HEK293 (cell line): ENCODE measurements at regions not wholly inside any gene's neighbourhood (a gene's known extent, or its start where the extent isn't known, plus 50 kb on each side); places are given as distances from the start of the nearest gene placed in this dataset.

Experiments used
- SP2 ChIP-seq: fragments of 450-650 bp; formaldehyde crosslinking; IDR thresholded peaks from 2 replicates; pipeline ENCODE4 v1.5.1; 2016; ENCODE audit warnings: missing biosample characterization, missing genetic modification characterization
- ZNF174 ChIP-seq: fragments of 450-650 bp; formaldehyde crosslinking; IDR thresholded peaks from 2 replicates; pipeline ENCODE4 v1.5.0; 2017; ENCODE audit warnings: missing biosample characterization, mild to moderate bottlenecking, missing genetic modification characterization
- ZNF324 ChIP-seq: fragments of 450-650 bp; formaldehyde crosslinking; IDR thresholded peaks from 2 replicates; pipeline ENCODE4 v1.5.1; 2016; ENCODE audit warnings: missing biosample characterization, missing genetic modification characterization
- ZNF558 ChIP-seq: fragments of 450-650 bp; formaldehyde crosslinking; IDR thresholded peaks from 2 replicates; pipeline ENCODE4 v1.5.1; 2016; ENCODE audit warnings: missing biosample characterization, missing genetic modification characterization
- ZNF660 ChIP-seq: fragments of 450-650 bp; IDR thresholded peaks from 2 replicates; pipeline ENCODE4 v1.5.1; 2018; ENCODE audit warnings: missing biosample characterization, mild to moderate bottlenecking, missing genetic modification characterization
- TF ChIP-seq, protein P1 (sequence below): fragments of 450-650 bp; formaldehyde crosslinking; IDR thresholded peaks from 2 replicates; pipeline ENCODE4 v1.5.1; 2016; ENCODE audit warnings: missing biosample characterization, missing genetic modification characterization
- TF ChIP-seq, protein P2 (sequence below): fragments of 450-650 bp; formaldehyde crosslinking; IDR thresholded peaks from 2 replicates; pipeline ENCODE4 v1.5.1; 2016; ENCODE audit warnings: missing biosample characterization, missing genetic modification characterization
- TF ChIP-seq, protein P3 (sequence below): fragments of 450-650 bp; formaldehyde crosslinking; IDR thresholded peaks from 2 replicates; pipeline ENCODE4 v1.5.1; 2016; ENCODE audit warnings: missing biosample characterization, missing genetic modification characterization
- TF ChIP-seq, protein P4 (sequence below): fragments of 450-650 bp; formaldehyde crosslinking; IDR thresholded peaks from 2 replicates; pipeline ENCODE4 v1.5.1; 2016; ENCODE audit warnings: missing biosample characterization, missing genetic modification characterization
- TF ChIP-seq, protein P5 (sequence below): fragments of 450-650 bp; formaldehyde crosslinking; IDR thresholded peaks from 2 replicates; pipeline ENCODE4 v1.5.1; 2016; ENCODE audit warnings: missing biosample characterization, missing genetic modification characterization, borderline replicate concordance

DNA sequence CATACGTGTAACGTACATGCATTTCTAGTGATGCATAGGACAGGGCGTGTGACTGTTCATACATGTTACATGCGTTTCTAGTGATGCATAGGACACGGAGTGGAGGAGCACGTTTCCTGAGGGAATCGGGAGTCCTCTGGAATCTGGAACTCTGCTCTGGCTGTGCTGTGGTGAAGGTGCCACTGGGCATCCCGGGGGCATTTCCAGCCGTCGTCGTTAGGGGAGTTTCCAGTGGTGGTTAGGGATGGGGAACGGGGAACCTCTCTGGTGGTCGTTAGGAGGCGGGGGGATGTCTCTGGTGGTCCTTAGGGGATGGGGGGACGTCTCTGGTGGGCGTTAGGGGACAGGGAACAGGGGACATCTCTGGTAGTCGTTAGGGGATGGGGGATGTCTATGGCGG lies 209.6 kb upstream of the SOX1 start:
- TF ChIP-seq, protein P1, sequence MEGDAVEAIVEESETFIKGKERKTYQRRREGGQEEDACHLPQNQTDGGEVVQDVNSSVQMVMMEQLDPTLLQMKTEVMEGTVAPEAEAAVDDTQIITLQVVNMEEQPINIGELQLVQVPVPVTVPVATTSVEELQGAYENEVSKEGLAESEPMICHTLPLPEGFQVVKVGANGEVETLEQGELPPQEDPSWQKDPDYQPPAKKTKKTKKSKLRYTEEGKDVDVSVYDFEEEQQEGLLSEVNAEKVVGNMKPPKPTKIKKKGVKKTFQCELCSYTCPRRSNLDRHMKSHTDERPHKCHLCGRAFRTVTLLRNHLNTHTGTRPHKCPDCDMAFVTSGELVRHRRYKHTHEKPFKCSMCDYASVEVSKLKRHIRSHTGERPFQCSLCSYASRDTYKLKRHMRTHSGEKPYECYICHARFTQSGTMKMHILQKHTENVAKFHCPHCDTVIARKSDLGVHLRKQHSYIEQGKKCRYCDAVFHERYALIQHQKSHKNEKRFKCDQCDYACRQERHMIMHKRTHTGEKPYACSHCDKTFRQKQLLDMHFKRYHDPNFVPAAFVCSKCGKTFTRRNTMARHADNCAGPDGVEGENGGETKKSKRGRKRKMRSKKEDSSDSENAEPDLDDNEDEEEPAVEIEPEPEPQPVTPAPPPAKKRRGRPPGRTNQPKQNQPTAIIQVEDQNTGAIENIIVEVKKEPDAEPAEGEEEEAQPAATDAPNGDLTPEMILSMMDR, result no peak
- TF ChIP-seq, protein P2, sequence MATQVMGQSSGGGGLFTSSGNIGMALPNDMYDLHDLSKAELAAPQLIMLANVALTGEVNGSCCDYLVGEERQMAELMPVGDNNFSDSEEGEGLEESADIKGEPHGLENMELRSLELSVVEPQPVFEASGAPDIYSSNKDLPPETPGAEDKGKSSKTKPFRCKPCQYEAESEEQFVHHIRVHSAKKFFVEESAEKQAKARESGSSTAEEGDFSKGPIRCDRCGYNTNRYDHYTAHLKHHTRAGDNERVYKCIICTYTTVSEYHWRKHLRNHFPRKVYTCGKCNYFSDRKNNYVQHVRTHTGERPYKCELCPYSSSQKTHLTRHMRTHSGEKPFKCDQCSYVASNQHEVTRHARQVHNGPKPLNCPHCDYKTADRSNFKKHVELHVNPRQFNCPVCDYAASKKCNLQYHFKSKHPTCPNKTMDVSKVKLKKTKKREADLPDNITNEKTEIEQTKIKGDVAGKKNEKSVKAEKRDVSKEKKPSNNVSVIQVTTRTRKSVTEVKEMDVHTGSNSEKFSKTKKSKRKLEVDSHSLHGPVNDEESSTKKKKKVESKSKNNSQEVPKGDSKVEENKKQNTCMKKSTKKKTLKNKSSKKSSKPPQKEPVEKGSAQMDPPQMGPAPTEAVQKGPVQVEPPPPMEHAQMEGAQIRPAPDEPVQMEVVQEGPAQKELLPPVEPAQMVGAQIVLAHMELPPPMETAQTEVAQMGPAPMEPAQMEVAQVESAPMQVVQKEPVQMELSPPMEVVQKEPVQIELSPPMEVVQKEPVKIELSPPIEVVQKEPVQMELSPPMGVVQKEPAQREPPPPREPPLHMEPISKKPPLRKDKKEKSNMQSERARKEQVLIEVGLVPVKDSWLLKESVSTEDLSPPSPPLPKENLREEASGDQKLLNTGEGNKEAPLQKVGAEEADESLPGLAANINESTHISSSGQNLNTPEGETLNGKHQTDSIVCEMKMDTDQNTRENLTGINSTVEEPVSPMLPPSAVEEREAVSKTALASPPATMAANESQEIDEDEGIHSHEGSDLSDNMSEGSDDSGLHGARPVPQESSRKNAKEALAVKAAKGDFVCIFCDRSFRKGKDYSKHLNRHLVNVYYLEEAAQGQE, result no peak
- TF ChIP-seq, protein P3, sequence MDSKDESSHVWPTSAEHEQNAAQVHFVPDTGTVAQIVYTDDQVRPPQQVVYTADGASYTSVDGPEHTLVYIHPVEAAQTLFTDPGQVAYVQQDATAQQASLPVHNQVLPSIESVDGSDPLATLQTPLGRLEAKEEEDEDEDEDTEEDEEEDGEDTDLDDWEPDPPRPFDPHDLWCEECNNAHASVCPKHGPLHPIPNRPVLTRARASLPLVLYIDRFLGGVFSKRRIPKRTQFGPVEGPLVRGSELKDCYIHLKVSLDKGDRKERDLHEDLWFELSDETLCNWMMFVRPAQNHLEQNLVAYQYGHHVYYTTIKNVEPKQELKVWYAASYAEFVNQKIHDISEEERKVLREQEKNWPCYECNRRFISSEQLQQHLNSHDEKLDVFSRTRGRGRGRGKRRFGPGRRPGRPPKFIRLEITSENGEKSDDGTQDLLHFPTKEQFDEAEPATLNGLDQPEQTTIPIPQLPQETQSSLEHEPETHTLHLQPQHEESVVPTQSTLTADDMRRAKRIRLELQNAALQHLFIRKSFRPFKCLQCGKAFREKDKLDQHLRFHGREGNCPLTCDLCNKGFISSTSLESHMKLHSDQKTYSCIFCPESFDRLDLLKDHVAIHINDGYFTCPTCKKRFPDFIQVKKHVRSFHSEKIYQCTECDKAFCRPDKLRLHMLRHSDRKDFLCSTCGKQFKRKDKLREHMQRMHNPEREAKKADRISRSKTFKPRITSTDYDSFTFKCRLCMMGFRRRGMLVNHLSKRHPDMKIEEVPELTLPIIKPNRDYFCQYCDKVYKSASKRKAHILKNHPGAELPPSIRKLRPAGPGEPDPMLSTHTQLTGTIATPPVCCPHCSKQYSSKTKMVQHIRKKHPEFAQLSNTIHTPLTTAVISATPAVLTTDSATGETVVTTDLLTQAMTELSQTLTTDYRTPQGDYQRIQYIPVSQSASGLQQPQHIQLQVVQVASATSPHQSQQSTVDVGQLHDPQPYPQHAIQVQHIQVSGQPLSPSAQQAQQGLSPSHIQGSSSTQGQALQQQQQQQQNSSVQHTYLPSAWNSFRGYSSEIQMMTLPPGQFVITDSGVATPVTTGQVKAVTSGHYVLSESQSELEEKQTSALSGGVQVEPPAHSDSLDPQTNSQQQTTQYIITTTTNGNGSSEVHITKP, result no peak
- TF ChIP-seq, protein P4, sequence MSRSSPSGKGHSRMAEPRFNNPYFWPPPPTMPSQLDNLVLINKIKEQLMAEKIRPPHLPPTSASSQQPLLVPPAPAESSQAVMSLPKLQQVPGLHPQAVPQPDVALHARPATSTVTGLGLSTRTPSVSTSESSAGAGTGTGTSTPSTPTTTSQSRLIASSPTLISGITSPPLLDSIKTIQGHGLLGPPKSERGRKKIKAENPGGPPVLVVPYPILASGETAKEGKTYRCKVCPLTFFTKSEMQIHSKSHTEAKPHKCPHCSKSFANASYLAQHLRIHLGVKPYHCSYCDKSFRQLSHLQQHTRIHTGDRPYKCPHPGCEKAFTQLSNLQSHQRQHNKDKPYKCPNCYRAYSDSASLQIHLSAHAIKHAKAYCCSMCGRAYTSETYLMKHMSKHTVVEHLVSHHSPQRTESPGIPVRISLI (tag by site-specific recombination), result no peak
- TF ChIP-seq ZNF324, result no peak
- TF ChIP-seq, protein P5, sequence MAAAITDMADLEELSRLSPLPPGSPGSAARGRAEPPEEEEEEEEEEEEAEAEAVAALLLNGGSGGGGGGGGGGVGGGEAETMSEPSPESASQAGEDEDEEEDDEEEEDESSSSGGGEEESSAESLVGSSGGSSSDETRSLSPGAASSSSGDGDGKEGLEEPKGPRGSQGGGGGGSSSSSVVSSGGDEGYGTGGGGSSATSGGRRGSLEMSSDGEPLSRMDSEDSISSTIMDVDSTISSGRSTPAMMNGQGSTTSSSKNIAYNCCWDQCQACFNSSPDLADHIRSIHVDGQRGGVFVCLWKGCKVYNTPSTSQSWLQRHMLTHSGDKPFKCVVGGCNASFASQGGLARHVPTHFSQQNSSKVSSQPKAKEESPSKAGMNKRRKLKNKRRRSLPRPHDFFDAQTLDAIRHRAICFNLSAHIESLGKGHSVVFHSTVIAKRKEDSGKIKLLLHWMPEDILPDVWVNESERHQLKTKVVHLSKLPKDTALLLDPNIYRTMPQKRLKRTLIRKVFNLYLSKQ (tag by site-specific recombination), result no peak
- no peak for TF ChIP-seq ZNF660 (tag by site-specific recombination)
- TF ChIP-seq ZNF174, result no peak
- TF ChIP-seq ZNF558 (tag by site-specific recombination), result no peak
- no peak for TF ChIP-seq SP2
